ENCODE measurements at regions not wholly inside any gene's neighbourhood (a gene's known extent, or its start where the extent isn't known, plus 50 kb on each side); places are given as distances from the start of the nearest gene placed in this dataset.

GRCh38 chr7:18117482-18117881 lies 89.8 kb upstream of the PRPS1L1 start (continued):
- no peak for TF ChIP-seq ELK1 (IDR thresholded peaks at IDR 0.05; ENCODE audit: low read depth, low read length)

GRCh38 chr7:18119985-18120384 lies 92.3 kb upstream of the PRPS1L1 start:
- Histone ChIP-seq H3K4me1 (no peaks in the 10 kb centered on the region), H3K9me3 (no peaks in the 10 kb centered on the region), H3K4me3 (no peak overlapping the region), H3K4me2 (no peak overlapping the region), H3K27ac (no peak overlapping the region)
- ATAC-seq (peak in 1 of 2 experiments; percentile 36; a peak in 1 of 6 replicates), FAIRE-seq (no peak), DNase-seq (ENCODE audit: low read depth in 1 of 2, low spot score in 1 of 2) (peak in 1 of 2 experiments; percentile 7)
- ChIA-PET POLR2A (interaction anchor here (0.6 kb wide), 1 partner anchor 135 kb away, joined by 4 read pairs; no protein-coding TSS in a partner anchor), CTCF (no interaction called here)
- no peak for TF ChIP-seq PBX3 (IDR thresholded peaks at IDR 0.05)
- peak; percentile 24 to 34; a peak in 2 of 5 replicates for TF ChIP-seq RAD21 (conservative IDR thresholded peaks at IDR 0.05 in 1 of 2, IDR thresholded peaks at IDR 0.05 in 1 of 2)
- no peak for TF ChIP-seq ATOH8 (CRISPR knock-in tag; IDR thresholded peaks at IDR 0.05; ENCODE audit: low read depth)
- TF ChIP-seq NR3C1 (IDR thresholded peaks at IDR 0.05) = no peak
- no peak for TF ChIP-seq KDM1A (IDR thresholded peaks at IDR 0.05; ENCODE audit: low read depth)
- no peak for TF ChIP-seq NPAS2 (CRISPR knock-in tag; IDR thresholded peaks at IDR 0.05; ENCODE audit: borderline replicate concordance)
- TF ChIP-seq ZNF302 (CRISPR knock-in tag; IDR thresholded peaks at IDR 0.05) = no peak
- TF ChIP-seq USF2 (IDR thresholded peaks at IDR 0.05) = no peak
- no peak for TF ChIP-seq NFE2L2 (conservative IDR thresholded peaks at IDR 0.05; ENCODE audit: low read length)

GRCh38 chr7:18123508-18124239 lies 96.0 kb upstream of the PRPS1L1 start:
- CTCF ChIA-PET = interaction anchor here (1.2 kb wide), 1 partner anchor 55 kb away, joined by 3 read pairs; no protein-coding TSS in a partner anchor
- POLR2A ChIA-PET = no interaction called here
- WGBS (ENCODE audit: missing lambda C conversion rate) = 29% methylated on average over 2 of the region's 2 CpGs
- FAIRE-seq (no peak), ATAC-seq (no peak), DNase-seq (ENCODE audit: low read depth in 1 of 2, low spot score in 1 of 2) (no peak)
- H3K4me2 ChIP-seq = no peak overlapping the region
- H3K4me1 ChIP-seq = no peaks in the 10 kb centered on the region
- no peak overlapping the region for H3K4me3 ChIP-seq
- no peaks in the 10 kb centered on the region for H3K9me3 ChIP-seq
- no peak overlapping the region for H3K27ac ChIP-seq
- TF ChIP-seq RNF2 (IDR thresholded peaks at IDR 0.05; ENCODE audit: borderline replicate concordance, low read depth) (no peak), CHD4 (IDR thresholded peaks at IDR 0.05; ENCODE audit: borderline replicate concordance) (no peak), CHD2 (IDR thresholded peaks at IDR 0.05; ENCODE audit: low read length, partially characterized antibody) (no peak), FOXS1 (CRISPR knock-in tag; IDR thresholded peaks at IDR 0.05) (no peak), RAD21 (conservative IDR thresholded peaks at IDR 0.05 in 1 of 2, IDR thresholded peaks at IDR 0.05 in 1 of 2) (no peak), TFCP2L1 (CRISPR knock-in tag; IDR thresholded peaks at IDR 0.05) (no peak), HDAC2 (IDR thresholded peaks at IDR 0.05) (no peak), NFE2L2 (conservative IDR thresholded peaks at IDR 0.05; ENCODE audit: low read length) (no peak), HOXA7 (CRISPR knock-in tag; IDR thresholded peaks at IDR 0.05) (no peak), USF2 (IDR thresholded peaks at IDR 0.05) (no peak), ZFP36 (IDR thresholded peaks at IDR 0.05; ENCODE audit: borderline replicate concordance, partially characterized antibody) (no peak), HMGXB4 (CRISPR knock-in tag; IDR thresholded peaks at IDR 0.05; ENCODE audit: borderline replicate concordance) (no peak), MAZ (IDR thresholded peaks at IDR 0.05; ENCODE audit: borderline replicate concordance, low read depth, low read length) (no peak), JUNB (IDR thresholded peaks at IDR 0.05) (no peak), EHMT2 (IDR thresholded peaks at IDR 0.05; ENCODE audit: low read depth) (no peak), KDM5A (IDR thresholded peaks at IDR 0.05) (no peak), JUN (IDR thresholded peaks at IDR 0.05) (no peak), NR3C1 (IDR thresholded peaks at IDR 0.05) (no peak)
